Spinal cord (tissue), 9 donors: ENCODE measurements at regions not wholly inside any gene's neighbourhood (a gene's known extent, or its start where the extent isn't known, plus 50 kb on each side); places are given as distances from the start of the nearest gene placed in this dataset.
A peak's percentile ranks its signal among the peaks of the same experiment; 100 is the strongest.

Source experiments
- DNase-seq, 6 donors: peaks; one replicate each; pipeline versions ENCODE4 v3.0.0 to v3.0.0-alpha.2; 2013 to 2015; ENCODE audit warnings: low spot score in 6 of 6, low read depth in 4 of 6
- H3K27ac ChIP-seq: one replicate; pipeline ENCODE4 v1.5.1; 2013; ENCODE audit warnings: low read depth, low read length, control low read depth
- H3K27me3 ChIP-seq: one replicate; pipeline ENCODE4 v1.6.1; 2013; ENCODE audit warnings: low read length; ENCODE audit not compliant: control insufficient read depth, insufficient read depth
- H3K36me3 ChIP-seq: one replicate; pipeline ENCODE4 v1.6.1; 2013; ENCODE audit warnings: low read length; ENCODE audit not compliant: control insufficient read depth, insufficient read depth
- H3K4me1 ChIP-seq: one replicate; pipeline ENCODE4 v1.6.1; 2013; ENCODE audit warnings: low read length; ENCODE audit not compliant: control insufficient read depth, insufficient read depth
- H3K4me3 ChIP-seq: one replicate; pipeline ENCODE4 v1.5.1; 2013; ENCODE audit warnings: low read depth, low read length, control low read depth
- H3K9me3 ChIP-seq: one replicate; pipeline ENCODE4 v1.6.1; 2013; ENCODE audit warnings: low read length; ENCODE audit not compliant: control insufficient read depth, insufficient read depth
- WGBS: methylation state at CpG from one replicate; pipeline ENCODE4 v1.1.5; 2013; ENCODE audit warnings: missing lambda C conversion rate; ENCODE audit not compliant: insufficient coverage; 5-methylcytosine and 5-hydroxymethylcytosine counted together
- donor health status: healthy.

GRCh38 chr2:242053921-242054320, 184.4 kb downstream of the RTP5 start:
- Histone ChIP-seq H3K27ac (no peak overlapping the region), H3K4me1 (no peaks in the 10 kb centered on the region), H3K9me3 (no peaks in the 10 kb centered on the region), H3K36me3 (no peaks in the 10 kb centered on the region), H3K27me3 (peaks cover 9% of the 10 kb centered on the region), H3K4me3 (no peak overlapping the region)
- WGBS: 79% methylated on average over 12 of the region's 12 CpGs
- DNase-seq: no peak

DNA sequence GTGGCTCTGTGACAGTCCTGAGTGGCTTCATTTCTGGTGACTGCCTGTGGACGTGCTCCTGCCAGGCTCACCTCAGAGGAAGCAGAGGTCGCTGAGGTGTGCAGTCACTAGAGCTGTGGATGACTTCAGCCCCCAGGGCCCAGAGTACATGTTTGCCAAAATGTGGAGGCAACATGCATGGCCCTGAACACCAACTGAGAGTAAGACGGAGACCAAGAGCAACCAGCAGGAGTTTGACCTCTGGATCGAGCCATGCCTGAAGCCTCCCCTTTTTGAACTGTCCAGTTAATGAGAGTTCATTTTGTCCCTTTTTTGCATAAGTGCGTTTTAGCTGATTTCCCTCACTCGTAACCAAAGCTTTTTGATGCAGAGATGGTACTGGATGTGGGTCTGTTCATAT, 184.9 kb downstream of the RTP5 start:
- Histone ChIP-seq H3K36me3 (no peaks in the 10 kb centered on the region), H3K9me3 (no peaks in the 10 kb centered on the region), H3K4me3 (no peak overlapping the region), H3K27me3 (peaks cover 5% of the 10 kb centered on the region), H3K27ac (no peak overlapping the region), H3K4me1 (no peaks in the 10 kb centered on the region)
- DNase-seq: no peak
- WGBS: 93% methylated on average over 6 of the region's 6 CpGs

DNA sequence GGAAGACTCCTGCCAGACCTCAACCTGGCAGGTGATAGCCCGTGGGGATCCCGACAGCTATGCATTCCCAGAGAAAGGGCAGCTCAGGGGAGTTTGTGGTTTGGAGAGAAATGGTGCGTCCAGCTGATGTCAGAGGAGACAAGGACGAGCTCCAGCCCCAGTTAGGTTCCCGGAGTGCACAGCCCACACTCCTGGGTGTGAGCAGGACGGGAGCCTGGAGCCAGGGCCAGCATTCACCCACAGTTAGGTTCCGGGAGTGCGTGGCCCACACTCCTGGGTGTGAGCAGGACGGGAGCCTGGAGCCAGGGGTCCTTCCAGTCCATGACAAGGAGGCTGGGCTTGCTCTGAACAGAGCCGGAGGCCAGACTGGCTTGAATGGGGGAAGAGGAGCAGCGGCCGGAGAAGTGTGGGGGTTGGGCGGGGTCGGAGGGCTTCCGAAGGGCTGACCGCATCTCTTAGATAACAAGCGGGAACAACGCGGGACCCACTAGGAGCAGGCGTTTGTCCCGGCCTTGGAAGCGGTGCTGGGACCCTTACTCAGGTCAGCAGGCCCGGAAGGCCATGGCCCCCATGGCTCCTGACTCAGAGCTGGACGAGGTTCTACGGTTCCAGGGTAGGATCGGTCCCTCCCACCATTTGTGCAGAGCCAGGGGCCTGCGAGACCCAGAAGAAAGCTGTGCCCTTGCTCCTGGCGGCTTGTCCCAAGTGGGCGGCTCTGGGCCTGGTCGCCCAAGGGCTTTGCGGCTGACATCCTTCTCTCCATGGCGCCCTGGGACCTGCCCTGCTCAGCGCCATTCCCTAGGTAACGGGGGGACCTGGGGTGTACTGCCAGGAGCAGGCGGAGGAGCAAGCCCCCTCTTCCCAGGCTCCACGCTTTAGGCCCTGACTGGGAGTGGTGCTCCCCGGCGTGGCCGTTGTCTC, 185.6 kb downstream of the RTP5 start:
- Histone ChIP-seq H3K9me3 (no peaks in the 10 kb centered on the region), H3K4me3 (no peak overlapping the region), H3K27me3 (peaks cover 4% of the 10 kb centered on the region), H3K4me1 (no peaks in the 10 kb centered on the region), H3K36me3 (no peaks in the 10 kb centered on the region), H3K27ac (no peak overlapping the region)
- 89% methylated on average over 39 of the region's 39 CpGs for WGBS
- no peak for DNase-seq

DNA sequence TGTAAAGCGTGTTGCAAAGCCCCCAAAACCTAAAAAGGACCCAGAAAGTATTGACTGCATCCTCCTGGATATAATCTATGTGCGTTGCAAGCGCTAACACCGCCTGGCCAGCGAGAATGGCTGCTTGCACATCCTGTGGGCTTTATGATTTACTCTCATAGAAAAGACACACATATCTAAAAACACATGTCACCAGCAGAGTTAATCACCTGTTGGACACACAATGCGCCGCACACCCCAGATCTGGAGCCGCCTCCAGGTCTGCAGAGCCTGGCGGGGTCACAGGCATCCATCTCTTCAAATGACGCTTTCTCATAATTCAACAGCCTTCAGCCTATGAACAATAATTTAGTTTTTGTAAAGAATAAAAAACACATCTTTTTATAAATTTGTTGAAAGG, 186.5 kb downstream of the RTP5 start:
- 95% methylated on average over 5 of the region's 10 CpGs for WGBS
- Histone ChIP-seq H3K9me3 (no peaks in the 10 kb centered on the region), H3K27ac (no peak overlapping the region), H3K4me3 (no peak overlapping the region), H3K27me3 (peaks cover 2% of the 10 kb centered on the region), H3K36me3 (no peaks in the 10 kb centered on the region), H3K4me1 (no peaks in the 10 kb centered on the region)
- no peak for DNase-seq

- H3K27ac ChIP-seq: no peak overlapping the region
- H3K27me3 ChIP-seq: peaks cover 2% of the 10 kb centered on the region
- no peaks in the 10 kb centered on the region for H3K36me3 ChIP-seq
- H3K4me3 ChIP-seq: no peak overlapping the region
- H3K4me1 ChIP-seq: no peaks in the 10 kb centered on the region
- DNase-seq: no peak
- H3K9me3 ChIP-seq: no peaks in the 10 kb centered on the region
- WGBS: 69% methylated on average over 11 of the region's 11 CpGs
Measured at GRCh38 chr2:242056785-242057184, 187.3 kb downstream of the RTP5 start.

DNA sequence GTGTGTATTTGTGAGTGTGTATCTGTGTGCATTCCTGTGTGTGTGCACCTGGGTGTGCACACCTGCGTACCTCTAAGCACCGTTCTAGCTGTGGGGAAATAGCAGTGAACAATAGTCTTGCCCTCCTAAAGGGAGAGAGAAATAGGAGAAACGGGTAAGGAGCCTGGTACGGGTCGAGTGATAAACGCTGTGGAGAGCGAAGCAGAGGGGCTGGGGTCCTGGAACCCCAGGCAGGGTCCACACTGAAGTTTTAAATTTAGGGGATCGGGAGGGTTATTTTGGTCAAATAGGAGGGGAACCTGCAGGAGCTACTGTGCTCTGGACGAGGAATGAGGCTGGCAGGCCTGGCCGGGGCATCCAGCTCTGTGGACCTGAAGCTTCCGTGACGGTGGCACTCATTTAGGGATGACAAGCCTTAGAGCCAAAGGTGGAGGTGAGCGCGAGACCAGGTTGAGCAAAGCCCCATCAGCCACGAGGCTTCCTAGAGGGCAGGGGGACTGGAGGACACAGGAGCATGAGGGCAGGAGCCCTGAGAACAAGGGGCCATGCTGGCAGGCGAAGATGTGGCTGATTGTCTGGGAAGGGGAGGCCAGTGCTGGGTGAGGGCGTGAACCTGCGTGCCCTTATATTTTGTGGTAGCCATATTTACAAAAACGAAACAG, 188.0 kb downstream of the RTP5 start:
- Histone ChIP-seq H3K4me3 (no peak overlapping the region), H3K4me1 (no peaks in the 10 kb centered on the region), H3K27me3 (peaks cover 2% of the 10 kb centered on the region), H3K36me3 (no peaks in the 10 kb centered on the region), H3K9me3 (no peaks in the 10 kb centered on the region), H3K27ac (no peak overlapping the region)
- no peak for DNase-seq
- 89% methylated on average over 17 of the region's 19 CpGs for WGBS

GRCh38 chr2:242058116-242058680, 188.7 kb downstream of the RTP5 start:
- DNase-seq: no peak
- Histone ChIP-seq H3K27me3 (peaks cover 2% of the 10 kb centered on the region), H3K4me1 (no peaks in the 10 kb centered on the region), H3K4me3 (no peak overlapping the region), H3K9me3 (no peaks in the 10 kb centered on the region), H3K27ac (no peak overlapping the region), H3K36me3 (no peaks in the 10 kb centered on the region)
- WGBS: 90% methylated on average over 11 of the region's 11 CpGs

DNA sequence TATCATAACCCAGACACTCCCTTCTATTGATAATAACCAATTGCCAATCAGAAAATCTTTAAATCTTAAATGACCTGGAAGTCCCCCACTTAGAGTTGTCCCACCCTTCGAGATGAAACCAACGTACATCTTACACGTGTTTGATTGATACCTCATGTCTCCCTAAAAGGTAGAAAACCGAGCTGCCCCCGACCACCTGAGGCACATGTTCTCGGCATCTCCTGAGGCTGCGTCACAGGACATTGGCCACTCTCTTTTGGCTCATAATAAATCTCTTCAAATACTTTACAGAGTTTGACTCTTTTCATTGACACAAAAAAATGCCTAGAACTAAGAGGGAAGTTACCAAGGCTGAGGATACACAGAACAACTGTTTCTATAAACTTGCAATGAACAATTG, 190.0 kb downstream of the RTP5 start:
- Histone ChIP-seq H3K27me3 (peaks cover 2% of the 10 kb centered on the region), H3K4me1 (no peaks in the 10 kb centered on the region), H3K4me3 (no peak overlapping the region), H3K9me3 (no peaks in the 10 kb centered on the region), H3K27ac (no peak overlapping the region), H3K36me3 (no peaks in the 10 kb centered on the region)
- DNase-seq: no peak
- WGBS: 86% methylated on average over 7 of the region's 7 CpGs

GRCh38 chr2:242060212-242060835, 190.8 kb downstream of the RTP5 start:
- WGBS: 40% methylated on average over 2 of the region's 4 CpGs
- H3K36me3 ChIP-seq: no peaks in the 10 kb centered on the region

More at GRCh38 chr2:242060212-242060835, 190.8 kb downstream of the RTP5 start:
- DNase-seq: peak in 2 of 6 donors; percentile 8 to 29
- Histone ChIP-seq H3K4me1 (no peaks in the 10 kb centered on the region), H3K27me3 (peaks cover 2% of the 10 kb centered on the region), H3K27ac (no peak overlapping the region), H3K4me3 (no peak overlapping the region), H3K9me3 (no peaks in the 10 kb centered on the region)
